Activated CD8-positive, alpha-beta T cell treated with anti-CD3 and anti-CD28 coated beads, Interleukin-2, amount 10 ng/mL, durations not matched to agents 7 days and 5 days (primary cell): ENCODE measurements at regions not wholly inside any gene's neighbourhood (a gene's known extent, or its start where the extent isn't known, plus 50 kb on each side); places are given as distances from the start of the nearest gene placed in this dataset.
"Not testable (repeated sequence)": the region's sequence is repeated elsewhere in the genome, so short reads cannot be mapped to it uniquely, and the experiment has no call there.

Source experiments
- ATAC-seq: fragments of 150-1000 bp; cut with Tn5 transposase; one replicate; pipeline ENCODE4 v1.10.0; 2021; ENCODE audit warnings: moderate library complexity
- CTCF ChIA-PET: fragments of 350-600 bp; sonication (Branson Sonifier 250); formaldehyde crosslinking; loops from one replicate; lab custom pipeline; 2021; ENCODE audit warnings: antibody characterized with exemption; lab: Charles Lee
- POLR2A ChIA-PET: fragments of 350-600 bp; sonication (Branson Sonifier 250); formaldehyde crosslinking; loops from one replicate; lab custom pipeline; 2021; ENCODE audit warnings: antibody characterized with exemption; lab: Charles Lee
- DNase-seq: peaks from one replicate; pipeline ENCODE4 v3.0.0-alpha.2; 2020
- H3K27ac Mint-ChIP-seq: one replicate; pipeline ENCODE4 v1.8.0; 2021; ENCODE audit warnings: mild to moderate bottlenecking, mixed read lengths
- H3K27me3 Mint-ChIP-seq: one replicate; pipeline ENCODE4 v1.8.0; 2021; ENCODE audit warnings: low read depth, mixed read lengths
- H3K36me3 Mint-ChIP-seq: one replicate; pipeline ENCODE4 v1.8.0; 2021; ENCODE audit warnings: low read depth, mixed read lengths
- H3K4me1 Mint-ChIP-seq: one replicate; pipeline ENCODE4 v1.8.0; 2021; ENCODE audit warnings: low read depth, mixed read lengths
- H3K4me3 Mint-ChIP-seq: one replicate; pipeline ENCODE4 v1.8.0; 2021; ENCODE audit warnings: mild to moderate bottlenecking, mixed read lengths
- H3K9me3 Mint-ChIP-seq: one replicate; pipeline ENCODE4 v1.8.0; 2022; ENCODE audit warnings: mixed read lengths; ENCODE audit not compliant: insufficient read depth

DNA sequence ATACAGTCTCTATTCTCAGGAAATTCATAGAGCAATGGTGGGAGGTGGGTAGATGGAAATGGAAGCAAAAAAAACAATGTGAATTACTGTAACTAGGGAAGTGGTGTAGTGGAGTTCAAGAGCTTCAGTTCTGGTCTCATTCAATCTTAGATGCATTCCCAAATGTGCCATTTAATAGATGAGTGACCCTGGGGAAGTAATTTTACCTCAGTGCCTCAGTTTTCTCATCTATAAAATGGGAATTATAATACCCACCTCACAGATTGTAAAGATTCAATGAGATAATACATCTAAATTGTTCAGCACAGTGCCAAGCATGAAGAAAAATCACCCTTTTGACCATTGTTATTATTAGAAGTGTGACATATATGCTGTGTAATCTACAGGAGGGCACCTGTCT is 173.1 kb downstream of the SLC38A4 start:
- no peak for DNase-seq
- no peaks in the 10 kb centered on the region for H3K27me3 Mint-ChIP-seq
- ATAC-seq, result no peak
- no peaks in the 10 kb centered on the region for H3K9me3 Mint-ChIP-seq
- CTCF ChIA-PET, result interaction anchor here (1.1 to 2.2 kb wide), 2 partner anchors 9 to 528 kb away, joined by 3 to 8 read pairs; no protein-coding TSS in a partner anchor
- peaks cover 12% of the 10 kb centered on the region for H3K36me3 Mint-ChIP-seq
- POLR2A ChIA-PET, result no interaction called here
- H3K4me3 Mint-ChIP-seq, result no peak overlapping the region
- no peak overlapping the region for H3K27ac Mint-ChIP-seq
- H3K4me1 Mint-ChIP-seq, result no peaks in the 10 kb centered on the region

DNA sequence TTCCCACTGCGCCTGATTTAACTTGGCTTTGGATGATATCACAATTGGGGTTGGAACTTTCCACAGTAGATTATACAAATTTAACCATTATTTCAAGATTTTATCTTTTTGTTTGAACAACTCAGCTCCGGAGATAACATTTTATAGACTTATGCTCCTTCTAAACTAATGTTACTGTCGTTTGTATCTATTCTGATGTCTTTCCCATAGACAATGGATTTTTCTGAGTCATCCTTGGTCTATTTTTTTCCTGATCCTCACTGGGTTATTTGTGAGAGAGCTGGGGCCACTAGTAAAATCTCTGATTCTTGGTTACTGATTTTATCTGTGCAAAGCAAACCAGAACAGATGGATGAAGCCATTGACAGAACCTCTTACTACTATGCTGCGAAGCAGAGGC is 175.1 kb downstream of the SLC38A4 start:
- POLR2A ChIA-PET, result no interaction called here
- no peak for DNase-seq
- no peaks in the 10 kb centered on the region for H3K27me3 Mint-ChIP-seq
- ATAC-seq, result no peak
- peaks cover 11% of the 10 kb centered on the region for H3K9me3 Mint-ChIP-seq
- H3K4me3 Mint-ChIP-seq, result no peak overlapping the region
- no peak overlapping the region for H3K27ac Mint-ChIP-seq
- H3K4me1 Mint-ChIP-seq, result no peaks in the 10 kb centered on the region
- H3K36me3 Mint-ChIP-seq, result peaks cover 17% of the 10 kb centered on the region
- CTCF ChIA-PET, result interaction anchor here (2.2 kb wide), 1 partner anchor 11 kb away, joined by 8 read pairs; no protein-coding TSS in a partner anchor

DNA sequence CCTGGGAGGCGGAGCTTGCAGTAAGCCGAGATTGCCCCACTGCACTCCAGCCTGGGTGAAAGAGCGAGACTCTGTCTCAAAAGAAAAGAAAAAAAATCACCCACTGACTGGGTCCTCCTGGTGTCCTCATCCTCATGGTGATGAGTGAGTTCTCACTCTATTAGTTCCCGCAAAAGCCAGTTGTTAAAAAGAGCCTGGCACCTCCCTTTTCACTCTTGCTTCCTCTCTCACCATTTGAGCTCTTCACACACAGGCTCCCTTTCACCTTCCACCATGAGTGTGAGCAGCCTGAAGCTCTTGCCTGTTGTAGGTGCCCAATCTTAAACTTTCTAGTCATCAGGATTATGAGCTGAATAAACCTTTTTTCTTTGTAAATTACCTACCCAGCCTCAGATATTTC is 176.4 kb downstream of the SLC38A4 start:
- no peak overlapping the region for H3K27ac Mint-ChIP-seq
- POLR2A ChIA-PET, result no interaction called here
- no peaks in the 10 kb centered on the region for H3K4me1 Mint-ChIP-seq
- peaks cover 17% of the 10 kb centered on the region for H3K36me3 Mint-ChIP-seq
- peaks cover 11% of the 10 kb centered on the region for H3K9me3 Mint-ChIP-seq
- ATAC-seq (no peak), DNase-seq (no peak)
- H3K27me3 Mint-ChIP-seq, result no peaks in the 10 kb centered on the region
- CTCF ChIA-PET, result no interaction called here
- no peak overlapping the region for H3K4me3 Mint-ChIP-seq

DNA sequence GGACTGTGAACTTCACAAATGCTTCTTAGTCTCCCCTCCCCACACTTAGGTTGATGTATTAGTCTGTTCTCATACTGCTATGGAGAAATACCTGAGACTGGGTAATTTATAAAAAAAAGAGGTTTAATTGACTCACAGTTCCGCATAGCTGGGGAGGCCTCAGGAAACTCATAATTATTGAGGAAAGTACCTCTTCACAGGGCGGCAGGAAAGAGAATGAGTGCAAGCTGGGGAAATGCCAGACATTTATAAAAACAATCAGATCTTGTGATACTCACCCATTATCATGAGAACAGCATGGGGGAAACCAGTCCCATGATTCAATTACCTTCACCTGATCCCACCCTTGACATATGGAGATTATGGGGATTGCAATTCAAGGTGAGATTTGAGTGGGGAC is 178.8 kb downstream of the SLC38A4 start:
- no peak overlapping the region for H3K4me3 Mint-ChIP-seq
- CTCF ChIA-PET, result no interaction called here

DNA sequence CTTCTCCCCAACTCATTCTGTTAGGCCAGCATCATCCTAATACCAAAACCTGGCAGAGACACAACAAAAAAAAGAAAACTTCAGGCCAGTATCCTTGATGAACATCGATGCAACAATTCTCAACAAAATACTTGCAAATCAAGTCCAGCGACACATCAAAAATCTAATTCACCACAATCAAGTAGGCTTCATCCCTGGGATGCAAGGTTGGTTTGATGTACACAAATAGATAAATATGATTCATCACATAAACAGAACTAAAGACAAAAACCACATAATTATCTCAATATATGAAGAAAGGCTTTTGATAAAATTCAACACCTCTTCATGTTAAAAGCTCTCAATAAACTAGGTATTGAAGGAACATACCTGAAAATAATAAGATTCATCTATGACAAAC is 184.1 kb downstream of the SLC38A4 start:
- POLR2A ChIA-PET, DNase-seq, ATAC-seq, H3K4me3 Mint-ChIP-seq, H3K27me3 Mint-ChIP-seq, H3K27ac Mint-ChIP-seq, CTCF ChIA-PET, H3K4me1 Mint-ChIP-seq: not testable (repeated sequence)
- Mint-ChIP-seq H3K9me3 (peaks cover 53% of the 10 kb centered on the region), H3K36me3 (peaks cover 34% of the 10 kb centered on the region)

More for the DNA sequence above, 178.8 kb downstream of the SLC38A4 start:
- no peaks in the 10 kb centered on the region for H3K4me1 Mint-ChIP-seq
- DNase-seq (no peak), ATAC-seq (no peak)
- peaks cover 19% of the 10 kb centered on the region for H3K9me3 Mint-ChIP-seq
- no peaks in the 10 kb centered on the region for H3K27me3 Mint-ChIP-seq
- POLR2A ChIA-PET, result no interaction called here
- peaks cover 14% of the 10 kb centered on the region for H3K36me3 Mint-ChIP-seq
- H3K27ac Mint-ChIP-seq, result no peak overlapping the region

DNA sequence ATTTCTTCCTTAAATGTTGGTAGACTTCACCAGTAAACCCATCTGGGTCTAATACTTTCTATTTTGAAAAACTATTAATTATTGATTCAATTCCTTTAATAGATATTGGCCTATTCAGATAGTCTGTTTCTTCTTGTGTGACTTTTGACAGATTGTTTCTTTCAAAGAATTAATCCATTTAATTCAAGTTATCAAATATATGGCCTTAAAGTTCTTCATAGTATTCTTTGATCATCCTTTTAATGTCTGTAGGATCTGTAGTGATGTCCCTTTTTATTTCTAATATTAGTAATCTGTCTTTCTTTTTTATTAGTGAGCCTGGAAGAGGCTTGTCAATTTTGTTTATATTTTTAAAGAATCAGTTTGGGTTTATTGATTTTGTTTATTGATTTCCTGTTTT is 190.0 kb downstream of the SLC38A4 start:
- CTCF ChIA-PET, result no interaction called here
- Mint-ChIP-seq H3K9me3 (peaks cover 39% of the 10 kb centered on the region), H3K27me3 (no peaks in the 10 kb centered on the region), H3K4me3 (no peak overlapping the region), H3K36me3 (peaks cover 39% of the 10 kb centered on the region), H3K4me1 (no peaks in the 10 kb centered on the region), H3K27ac (no peak overlapping the region)
- ATAC-seq, result no peak
- POLR2A ChIA-PET, result no interaction called here
- DNase-seq, result no peak

DNA sequence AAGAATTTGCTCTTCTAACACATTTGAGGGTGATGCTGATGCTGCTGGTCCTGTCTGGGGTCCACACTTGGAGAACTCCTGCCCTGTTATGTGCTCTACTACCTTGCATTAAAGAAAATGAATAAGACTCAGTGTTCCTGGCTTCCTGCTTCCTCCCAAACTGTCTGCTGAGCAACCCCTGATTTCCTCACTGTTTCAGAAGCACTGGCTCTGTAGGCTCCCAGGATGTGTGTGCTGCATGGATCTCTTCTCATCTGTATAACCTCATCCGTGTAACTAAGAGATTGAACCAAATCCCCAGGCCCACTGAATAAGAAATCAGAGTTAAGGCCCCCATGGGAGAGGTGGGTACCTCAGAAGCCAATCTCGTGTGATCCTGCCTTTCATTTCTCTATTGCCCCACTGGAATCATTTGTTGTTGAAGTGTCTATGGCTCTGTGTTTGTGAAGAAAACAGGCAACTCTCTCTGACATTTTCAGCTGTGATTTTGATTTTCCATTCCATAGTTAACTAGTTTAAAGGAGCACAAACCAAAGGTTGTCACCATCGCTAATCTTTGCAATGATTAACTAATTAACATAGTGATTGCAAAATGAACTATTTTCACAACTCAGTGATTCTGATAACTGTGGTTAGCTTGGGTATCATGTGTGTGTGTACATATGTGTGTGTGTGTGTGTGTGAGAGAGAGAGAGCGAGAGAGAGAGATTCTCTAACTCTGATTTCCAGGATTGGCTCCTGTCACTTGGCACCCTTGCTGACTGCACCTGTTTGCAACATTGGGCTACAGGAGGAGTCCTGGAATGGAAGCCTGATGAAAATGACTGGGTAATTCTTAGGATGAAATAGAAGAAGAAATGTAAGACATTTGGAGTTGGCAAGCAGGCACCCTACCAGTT is 196.2 kb downstream of the SLC38A4 start:
- no peak for ATAC-seq
- no peak overlapping the region for H3K27ac Mint-ChIP-seq
- ChIA-PET POLR2A (no interaction called here), CTCF (no interaction called here)
- peaks cover 2% of the 10 kb centered on the region for H3K36me3 Mint-ChIP-seq
- peaks cover 9% of the 10 kb centered on the region for H3K9me3 Mint-ChIP-seq
- H3K4me1 Mint-ChIP-seq, result no peaks in the 10 kb centered on the region
- no peak overlapping the region for H3K4me3 Mint-ChIP-seq
- no peaks in the 10 kb centered on the region for H3K27me3 Mint-ChIP-seq
- no peak for DNase-seq

DNA sequence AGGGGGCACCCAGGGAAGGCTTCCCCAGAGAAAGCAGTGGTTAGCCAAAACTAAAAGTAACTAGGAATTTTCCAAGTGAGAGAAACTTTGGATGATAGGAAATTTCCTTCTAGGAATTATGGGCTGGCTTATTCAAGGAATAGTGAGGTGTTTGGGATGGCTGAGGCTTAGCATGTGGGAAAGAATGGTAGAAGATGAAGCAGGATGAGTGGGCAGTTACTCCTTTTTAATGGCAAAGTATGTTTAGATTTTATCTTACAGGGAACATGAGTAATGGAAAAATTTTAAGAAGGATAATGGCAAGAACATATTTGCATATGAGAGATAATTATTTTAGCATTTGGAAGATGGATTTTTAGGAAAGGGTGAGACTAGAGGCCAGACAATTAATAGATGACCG is 197.6 kb downstream of the SLC38A4 start:
- ChIA-PET POLR2A (no interaction called here), CTCF (no interaction called here)
- H3K36me3 Mint-ChIP-seq, result peaks cover 2% of the 10 kb centered on the region
- H3K27me3 Mint-ChIP-seq, result no peaks in the 10 kb centered on the region
- no peak overlapping the region for H3K4me3 Mint-ChIP-seq
- no peak overlapping the region for H3K27ac Mint-ChIP-seq
- H3K4me1 Mint-ChIP-seq, result no peaks in the 10 kb centered on the region
- ATAC-seq (no peak), DNase-seq (no peak)
- H3K9me3 Mint-ChIP-seq, result no peaks in the 10 kb centered on the region

DNA sequence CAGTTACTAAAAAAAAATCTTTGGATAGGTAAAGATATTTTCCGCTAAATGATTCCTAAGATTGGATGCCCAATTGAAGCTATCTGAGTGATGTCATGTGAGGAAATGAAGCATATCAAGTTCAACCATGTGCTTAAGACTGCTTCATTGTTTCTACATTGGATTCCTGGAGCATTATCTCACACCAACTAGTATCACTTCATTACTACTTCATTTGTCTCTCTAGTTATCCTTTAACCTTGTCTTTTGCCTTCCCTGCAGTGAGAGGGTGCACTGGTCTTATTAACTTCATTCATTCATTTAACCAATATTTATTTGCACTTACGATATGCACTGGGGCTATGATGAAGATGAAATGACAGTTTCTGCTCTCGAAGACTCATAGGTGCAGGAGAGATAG is 198.1 kb downstream of the SLC38A4 start:
- DNase-seq, result no peak
- peaks cover 2% of the 10 kb centered on the region for H3K36me3 Mint-ChIP-seq
- ATAC-seq, result no peak
- CTCF ChIA-PET, result no interaction called here
- POLR2A ChIA-PET, result no interaction called here
- H3K4me1 Mint-ChIP-seq, result no peaks in the 10 kb centered on the region
- no peak overlapping the region for H3K4me3 Mint-ChIP-seq
- H3K27me3 Mint-ChIP-seq, result no peaks in the 10 kb centered on the region
- no peak overlapping the region for H3K27ac Mint-ChIP-seq
- H3K9me3 Mint-ChIP-seq, result no peaks in the 10 kb centered on the region

DNA sequence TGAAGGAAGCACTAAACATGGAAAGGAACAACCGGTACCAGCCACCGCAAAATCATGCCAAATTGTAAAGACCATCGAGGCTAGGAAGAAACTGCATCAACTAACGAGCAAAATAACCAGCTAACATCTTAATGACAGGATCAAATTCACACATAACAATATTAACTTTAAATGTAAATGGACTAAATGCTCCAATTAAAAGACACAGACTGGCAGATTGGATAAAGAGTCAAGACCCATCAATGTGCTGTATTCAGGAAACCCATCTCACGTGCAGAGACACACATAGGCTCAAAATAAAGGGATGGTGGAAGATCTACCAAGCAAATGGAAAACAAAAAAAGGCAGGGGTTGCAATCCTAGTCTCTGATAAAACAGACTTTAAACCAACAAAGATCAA is 206.3 kb downstream of the SLC38A4 start:
- ATAC-seq, H3K4me3 Mint-ChIP-seq, H3K27me3 Mint-ChIP-seq, CTCF ChIA-PET, H3K4me1 Mint-ChIP-seq, DNase-seq, POLR2A ChIA-PET, H3K27ac Mint-ChIP-seq: not testable (repeated sequence)
- H3K36me3 Mint-ChIP-seq, result peaks cover 38% of the 10 kb centered on the region
- H3K9me3 Mint-ChIP-seq, result peaks cover 28% of the 10 kb centered on the region

DNA sequence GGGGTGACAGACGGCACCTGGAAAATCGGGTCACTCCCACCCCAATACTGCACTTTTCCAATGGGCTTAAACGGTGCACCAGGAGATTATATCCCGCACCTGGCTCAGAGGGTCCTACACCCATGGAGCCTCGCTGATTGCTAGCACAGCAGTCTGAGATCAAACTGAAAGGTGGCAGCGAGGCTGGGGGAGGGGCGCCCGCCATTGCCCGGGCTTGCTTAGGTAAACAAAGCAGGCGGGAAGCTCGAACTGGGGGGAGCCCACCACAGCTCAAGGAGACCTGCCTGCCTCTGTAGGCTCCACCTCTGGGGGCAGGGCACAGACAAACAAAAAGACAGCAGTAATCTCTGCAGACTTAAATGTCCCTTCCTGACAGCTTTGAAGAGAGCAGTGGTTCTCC is 208.1 kb downstream of the SLC38A4 start:
- ATAC-seq, CTCF ChIA-PET, H3K4me1 Mint-ChIP-seq, H3K27ac Mint-ChIP-seq, H3K27me3 Mint-ChIP-seq, POLR2A ChIA-PET, DNase-seq, H3K4me3 Mint-ChIP-seq: not testable (repeated sequence)
- Mint-ChIP-seq H3K36me3 (peaks cover 50% of the 10 kb centered on the region), H3K9me3 (peaks cover 31% of the 10 kb centered on the region)

DNA sequence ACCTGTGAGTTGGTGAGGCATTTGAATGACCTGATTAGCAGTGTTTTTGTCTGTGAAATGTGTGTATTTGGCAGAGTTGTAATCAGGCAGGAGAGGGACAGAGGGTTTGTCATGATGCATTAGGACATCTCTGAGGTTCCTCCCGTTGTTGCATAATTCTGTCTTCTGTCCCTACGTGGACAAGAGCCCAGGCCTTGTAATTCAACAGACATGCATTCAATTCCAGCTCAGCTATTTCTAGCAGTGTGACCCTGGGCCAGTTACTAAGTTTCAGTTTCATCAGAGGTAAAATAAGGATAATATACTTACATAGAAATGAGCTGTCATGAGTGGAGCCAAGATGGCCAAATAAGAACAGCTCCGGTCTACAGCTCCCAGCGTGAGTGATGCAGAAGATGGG is 208.6 kb downstream of the SLC38A4 start:
- no peaks in the 10 kb centered on the region for H3K4me1 Mint-ChIP-seq
- H3K4me3 Mint-ChIP-seq, result no peak overlapping the region
- ChIA-PET POLR2A (no interaction called here), CTCF (no interaction called here)
- H3K9me3 Mint-ChIP-seq, result peaks cover 31% of the 10 kb centered on the region
- DNase-seq (no peak), ATAC-seq (no peak)
- no peak overlapping the region for H3K27ac Mint-ChIP-seq
- H3K27me3 Mint-ChIP-seq, result no peaks in the 10 kb centered on the region
- H3K36me3 Mint-ChIP-seq, result peaks cover 51% of the 10 kb centered on the region
